D721Med (cell line): ENCODE measurements at regions not wholly inside any gene's neighbourhood (a gene's known extent, or its start where the extent isn't known, plus 50 kb on each side); places are given as distances from the start of the nearest gene placed in this dataset.

ENCODE experiments used
- DNase-seq: peaks from one replicate; pipeline ENCODE4 v3.0.0; 2011; ENCODE audit warnings: low spot score; ENCODE audit not compliant: insufficient read length
- FAIRE-seq: peaks from 2 replicates; lab custom pipeline; 2011; peaks lifted over from hg19 to GRCh38; lab: Jason Lieb, UNC
- TF ChIP-seq, protein P1 (sequence below): IDR thresholded peaks from 2 replicates; pipeline ENCODE4 v1.5.1; 2012; ENCODE audit warnings: mild to moderate bottlenecking, control low read depth; ENCODE audit not compliant: insufficient read depth; ENCODE audit errors: missing control alignments

GRCh38 chr14:89658977-89659670, 242.1 kb upstream of the FOXN3 start:
- TF ChIP-seq, protein P1, sequence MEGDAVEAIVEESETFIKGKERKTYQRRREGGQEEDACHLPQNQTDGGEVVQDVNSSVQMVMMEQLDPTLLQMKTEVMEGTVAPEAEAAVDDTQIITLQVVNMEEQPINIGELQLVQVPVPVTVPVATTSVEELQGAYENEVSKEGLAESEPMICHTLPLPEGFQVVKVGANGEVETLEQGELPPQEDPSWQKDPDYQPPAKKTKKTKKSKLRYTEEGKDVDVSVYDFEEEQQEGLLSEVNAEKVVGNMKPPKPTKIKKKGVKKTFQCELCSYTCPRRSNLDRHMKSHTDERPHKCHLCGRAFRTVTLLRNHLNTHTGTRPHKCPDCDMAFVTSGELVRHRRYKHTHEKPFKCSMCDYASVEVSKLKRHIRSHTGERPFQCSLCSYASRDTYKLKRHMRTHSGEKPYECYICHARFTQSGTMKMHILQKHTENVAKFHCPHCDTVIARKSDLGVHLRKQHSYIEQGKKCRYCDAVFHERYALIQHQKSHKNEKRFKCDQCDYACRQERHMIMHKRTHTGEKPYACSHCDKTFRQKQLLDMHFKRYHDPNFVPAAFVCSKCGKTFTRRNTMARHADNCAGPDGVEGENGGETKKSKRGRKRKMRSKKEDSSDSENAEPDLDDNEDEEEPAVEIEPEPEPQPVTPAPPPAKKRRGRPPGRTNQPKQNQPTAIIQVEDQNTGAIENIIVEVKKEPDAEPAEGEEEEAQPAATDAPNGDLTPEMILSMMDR = no peak
- no peak for DNase-seq
- FAIRE-seq = no peak

DNA sequence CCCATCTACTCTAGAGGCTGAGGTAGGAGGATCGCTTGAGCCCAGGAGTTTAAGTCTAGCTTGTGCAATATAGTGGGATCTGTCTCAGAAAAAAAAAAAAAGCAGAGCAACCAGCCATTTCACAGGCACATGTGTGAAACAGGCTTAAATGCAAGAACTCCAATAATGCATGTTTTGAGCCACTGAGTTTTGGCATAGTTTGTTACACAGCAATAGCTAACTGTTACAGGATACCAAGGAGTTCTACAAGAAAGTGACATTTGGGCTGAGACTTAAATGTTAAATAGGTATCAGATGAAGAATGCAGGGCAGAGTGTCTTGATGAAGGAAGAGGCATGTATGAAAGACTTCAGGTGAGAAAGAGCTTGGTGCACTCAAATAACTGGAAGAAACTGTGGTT, 240.0 kb upstream of the FOXN3 start:
- no peak for FAIRE-seq
- TF ChIP-seq, protein P1 = no peak

DNA sequence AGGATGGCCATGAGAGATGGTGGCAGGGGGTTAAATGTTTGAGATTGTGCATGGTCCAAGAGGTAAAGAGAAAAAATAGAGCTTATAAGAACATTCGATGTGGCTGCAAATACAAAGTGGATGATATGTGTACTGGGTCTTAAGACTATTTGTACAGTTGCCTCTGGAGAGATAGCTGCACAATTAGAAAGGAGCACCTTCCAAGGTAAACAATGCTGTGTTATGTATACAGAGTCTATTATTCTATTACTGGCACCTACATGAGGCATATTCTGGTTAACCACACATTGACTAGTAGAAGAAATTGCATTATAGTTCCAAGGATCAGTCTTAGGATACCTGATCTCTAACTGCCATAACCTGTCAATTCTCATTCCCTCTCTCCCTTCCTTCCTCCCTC, 238.0 kb upstream of the FOXN3 start:
- FAIRE-seq (no peak), DNase-seq (no peak)
- TF ChIP-seq, protein P1 = no peak

More for the DNA sequence above, 240.0 kb upstream of the FOXN3 start:
- DNase-seq = no peak

GRCh38 chr14:89652352-89652751, 235.3 kb upstream of the FOXN3 start:
- TF ChIP-seq, protein P1 = no peak
- DNase-seq (no peak), FAIRE-seq (no peak)

DNA sequence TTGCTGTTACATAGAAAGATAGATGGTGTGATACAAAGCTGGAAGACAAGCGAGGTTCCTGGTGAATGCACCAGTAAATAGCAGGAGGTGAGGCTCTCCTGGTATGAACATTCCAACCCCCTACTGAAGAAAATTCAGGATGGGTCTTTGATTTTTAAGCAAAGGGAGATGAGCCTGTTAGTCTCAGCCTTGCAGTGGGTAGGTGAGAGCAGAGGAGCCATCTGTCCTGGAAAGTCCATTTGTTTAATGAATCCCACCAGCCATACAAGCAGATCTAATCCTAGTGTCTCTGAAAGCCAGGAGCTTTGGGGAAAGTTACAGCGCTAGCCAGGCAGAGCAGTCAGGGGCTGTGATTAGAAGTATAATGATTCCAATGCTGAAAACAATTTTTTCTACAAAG, 234.8 kb upstream of the FOXN3 start:
- FAIRE-seq = peak; percentile 55

DNA sequence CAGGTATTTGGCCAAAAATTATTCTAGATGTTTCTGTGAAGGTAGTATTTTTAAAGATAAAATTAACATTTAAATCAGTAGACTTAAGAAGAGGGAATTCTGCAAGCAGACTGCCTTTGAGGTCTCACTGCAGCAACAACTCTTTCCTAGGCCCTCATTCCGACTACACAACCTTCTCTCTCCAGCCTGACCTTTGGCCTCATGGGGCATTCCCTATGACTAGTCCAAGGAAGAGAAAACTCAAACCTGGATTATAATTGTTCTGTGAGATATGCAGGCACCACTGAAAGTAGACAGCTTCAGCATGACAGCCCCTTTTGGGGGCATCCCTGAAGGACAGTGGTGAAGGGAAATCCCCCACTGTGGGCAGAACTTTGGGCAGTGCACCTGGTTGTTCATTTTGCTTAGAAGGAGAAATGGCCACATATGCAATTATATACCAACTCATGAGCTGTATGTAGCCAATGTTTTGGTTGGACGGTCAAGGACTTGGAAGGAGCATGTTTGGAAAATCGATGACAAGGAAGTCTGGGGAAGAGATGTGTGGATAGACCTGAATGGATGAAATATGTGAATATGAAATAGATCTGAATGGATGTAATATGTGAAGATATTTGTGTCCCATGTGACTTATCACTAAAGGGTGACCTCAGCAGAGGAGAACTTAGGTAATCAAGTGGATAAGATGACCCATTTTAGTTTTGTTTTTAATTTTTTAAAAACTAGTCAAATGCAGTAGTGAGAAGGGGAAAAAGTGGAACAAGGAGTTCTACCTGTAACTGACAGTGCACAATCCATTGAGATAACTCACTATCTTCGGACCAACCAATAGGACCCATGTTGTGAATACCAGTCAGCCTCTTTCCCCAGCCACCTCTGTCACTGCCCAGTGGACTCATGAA, 233.3 kb upstream of the FOXN3 start:
- FAIRE-seq = no peak
- TF ChIP-seq, protein P1 = no peak
- DNase-seq = no peak

More for the DNA sequence above, 234.8 kb upstream of the FOXN3 start:
- no peak for DNase-seq
- TF ChIP-seq, protein P1 = no peak
